Parathyroid adenoma (tissue), 2 donors: ENCODE measurements at regions not wholly inside any gene's neighbourhood (a gene's known extent, or its start where the extent isn't known, plus 50 kb on each side); places are given as distances from the start of the nearest gene placed in this dataset.

Source experiments
- H2AFZ ChIP-seq: fragments of 300-600 bp; sonication (generic); one replicate; pipeline ENCODE4 v1.7.0; 2017; ENCODE audit warnings: antibody characterized with exemption, mild to moderate bottlenecking
- H3K27ac ChIP-seq: fragments of 300-600 bp; sonication (generic); one replicate; pipeline ENCODE4 v1.7.0; 2017
- H3K27me3 ChIP-seq: fragments of 300-600 bp; sonication (generic); one replicate; pipeline ENCODE4 v1.7.0; 2017; ENCODE audit warnings: low read length; ENCODE audit not compliant: control insufficient read depth, insufficient read depth
- H3K36me3 ChIP-seq: fragments of 300-600 bp; sonication (generic); one replicate; pipeline ENCODE4 v1.7.0; 2017; ENCODE audit warnings: low read length; ENCODE audit not compliant: control insufficient read depth, insufficient read depth
- H3K4me1 ChIP-seq: fragments of 300-600 bp; sonication (generic); one replicate; pipeline ENCODE4 v1.7.0; 2017; ENCODE audit warnings: control low read depth
- H3K4me2 ChIP-seq: fragments of 300-600 bp; sonication (generic); one replicate; pipeline ENCODE4 v1.7.0; 2017; ENCODE audit warnings: low read length
- H3K4me3 ChIP-seq: fragments of 300-600 bp; sonication (generic); one replicate; pipeline ENCODE4 v1.7.0; 2017; ENCODE audit warnings: low read depth, low read length
- H3K79me2 ChIP-seq: fragments of 300-600 bp; sonication (generic); one replicate; pipeline ENCODE4 v1.7.0; 2017; ENCODE audit warnings: control low read depth
- H3K9ac ChIP-seq: fragments of 300-600 bp; sonication (generic); one replicate; pipeline ENCODE4 v1.7.0; 2017; ENCODE audit warnings: mild to moderate bottlenecking
- H3K9me3 ChIP-seq: fragments of 300-600 bp; sonication (generic); one replicate; pipeline ENCODE4 v1.7.0; 2017; ENCODE audit warnings: low read length; ENCODE audit not compliant: control insufficient read depth
- TF ChIP-seq, protein P1 (sequence below): fragments of 300-600 bp; sonication (generic); IDR thresholded peaks from one replicate; pipeline ENCODE4 v1.7.0; 2017; ENCODE audit warnings: antibody characterized with exemption, mild to moderate bottlenecking
- donor health status: primary hyperparathyroidism.

DNA sequence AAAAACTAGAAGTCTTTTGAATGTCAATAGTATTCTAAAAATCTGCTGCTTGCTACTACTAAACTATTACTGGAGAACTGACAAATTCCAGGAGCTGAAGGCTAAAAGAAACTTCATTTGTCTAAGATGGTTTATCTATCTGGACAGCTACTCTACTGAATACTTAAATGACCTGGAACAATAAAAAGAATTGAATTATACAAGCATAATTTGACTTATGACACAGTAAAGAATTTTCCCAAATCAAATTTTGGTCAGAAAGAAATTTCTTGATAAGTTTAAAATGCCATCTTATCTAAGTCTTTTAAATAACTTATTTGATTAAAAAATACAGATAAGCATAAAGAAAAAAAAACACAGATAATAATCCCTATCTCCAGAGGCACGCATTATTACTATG lies 80.2 kb upstream of the ITGA4 start:
- H3K4me1 ChIP-seq = no peaks in the 10 kb centered on the region
- H3K27me3 ChIP-seq = no peaks in the 10 kb centered on the region
- TF ChIP-seq, protein P1, sequence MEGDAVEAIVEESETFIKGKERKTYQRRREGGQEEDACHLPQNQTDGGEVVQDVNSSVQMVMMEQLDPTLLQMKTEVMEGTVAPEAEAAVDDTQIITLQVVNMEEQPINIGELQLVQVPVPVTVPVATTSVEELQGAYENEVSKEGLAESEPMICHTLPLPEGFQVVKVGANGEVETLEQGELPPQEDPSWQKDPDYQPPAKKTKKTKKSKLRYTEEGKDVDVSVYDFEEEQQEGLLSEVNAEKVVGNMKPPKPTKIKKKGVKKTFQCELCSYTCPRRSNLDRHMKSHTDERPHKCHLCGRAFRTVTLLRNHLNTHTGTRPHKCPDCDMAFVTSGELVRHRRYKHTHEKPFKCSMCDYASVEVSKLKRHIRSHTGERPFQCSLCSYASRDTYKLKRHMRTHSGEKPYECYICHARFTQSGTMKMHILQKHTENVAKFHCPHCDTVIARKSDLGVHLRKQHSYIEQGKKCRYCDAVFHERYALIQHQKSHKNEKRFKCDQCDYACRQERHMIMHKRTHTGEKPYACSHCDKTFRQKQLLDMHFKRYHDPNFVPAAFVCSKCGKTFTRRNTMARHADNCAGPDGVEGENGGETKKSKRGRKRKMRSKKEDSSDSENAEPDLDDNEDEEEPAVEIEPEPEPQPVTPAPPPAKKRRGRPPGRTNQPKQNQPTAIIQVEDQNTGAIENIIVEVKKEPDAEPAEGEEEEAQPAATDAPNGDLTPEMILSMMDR = no peak
- no peak overlapping the region for H3K4me3 ChIP-seq
- no peaks in the 10 kb centered on the region for H3K9me3 ChIP-seq
- H3K36me3 ChIP-seq = no peaks in the 10 kb centered on the region
- H3K79me2 ChIP-seq = no peaks in the 10 kb centered on the region
- no peak overlapping the region for H3K27ac ChIP-seq
- no peak overlapping the region for H3K9ac ChIP-seq
- no peak overlapping the region for H2AFZ ChIP-seq
- H3K4me2 ChIP-seq = no peak overlapping the region

DNA sequence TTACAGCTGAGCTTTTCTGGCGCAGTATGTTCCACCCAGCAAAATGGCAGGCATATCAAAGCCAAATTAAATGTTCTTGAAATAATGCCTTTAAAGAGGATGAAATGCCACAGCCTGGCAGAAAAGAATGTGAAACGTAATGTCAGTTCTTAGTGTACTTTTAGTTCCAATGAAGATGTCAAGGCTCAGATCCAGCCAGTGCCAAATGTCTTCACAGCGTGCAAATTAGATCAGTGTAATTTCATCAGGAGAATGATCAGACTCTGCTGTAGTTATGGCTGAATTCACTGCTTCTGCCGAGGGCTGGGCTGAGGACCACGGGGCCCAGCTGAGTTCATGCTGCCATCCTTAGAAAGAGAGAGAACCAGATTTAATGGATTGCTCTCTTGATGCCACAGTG lies 78.7 kb upstream of the ITGA4 start:
- Histone ChIP-seq H3K4me2 (no peak overlapping the region), H3K27me3 (no peaks in the 10 kb centered on the region), H3K9me3 (no peaks in the 10 kb centered on the region), H3K27ac (no peak overlapping the region), H3K4me3 (no peak overlapping the region), H3K4me1 (no peaks in the 10 kb centered on the region), H2AFZ (no peak overlapping the region), H3K36me3 (no peaks in the 10 kb centered on the region), H3K79me2 (no peaks in the 10 kb centered on the region), H3K9ac (no peak overlapping the region)
- TF ChIP-seq, protein P1 = no peak

DNA sequence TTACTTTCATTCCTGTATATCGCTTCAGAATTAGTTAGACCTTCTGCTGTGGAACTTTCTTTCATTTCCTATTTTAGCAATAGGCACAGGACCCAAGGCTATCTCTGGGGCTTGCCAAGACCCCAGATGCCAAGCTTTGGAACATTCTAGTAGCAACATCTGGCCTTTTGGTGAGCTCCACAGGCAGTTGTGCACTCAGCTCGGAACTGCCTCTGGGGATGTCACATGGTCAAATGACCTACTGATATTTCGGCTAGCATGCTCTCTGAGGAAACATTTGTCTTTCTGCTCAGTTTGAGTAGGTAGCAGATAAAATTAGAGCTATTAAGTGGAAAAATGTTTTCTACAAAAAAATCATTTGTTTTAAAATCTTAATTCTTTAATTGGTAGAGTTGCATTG lies 76.6 kb upstream of the ITGA4 start:
- Histone ChIP-seq H3K4me1 (no peaks in the 10 kb centered on the region), H3K4me3 (no peak overlapping the region), H3K9ac (no peak overlapping the region), H3K27ac (no peak overlapping the region), H3K27me3 (no peaks in the 10 kb centered on the region), H3K4me2 (no peak overlapping the region), H2AFZ (no peak overlapping the region), H3K79me2 (no peaks in the 10 kb centered on the region), H3K36me3 (no peaks in the 10 kb centered on the region), H3K9me3 (no peaks in the 10 kb centered on the region)
- TF ChIP-seq, protein P1 = no peak

DNA sequence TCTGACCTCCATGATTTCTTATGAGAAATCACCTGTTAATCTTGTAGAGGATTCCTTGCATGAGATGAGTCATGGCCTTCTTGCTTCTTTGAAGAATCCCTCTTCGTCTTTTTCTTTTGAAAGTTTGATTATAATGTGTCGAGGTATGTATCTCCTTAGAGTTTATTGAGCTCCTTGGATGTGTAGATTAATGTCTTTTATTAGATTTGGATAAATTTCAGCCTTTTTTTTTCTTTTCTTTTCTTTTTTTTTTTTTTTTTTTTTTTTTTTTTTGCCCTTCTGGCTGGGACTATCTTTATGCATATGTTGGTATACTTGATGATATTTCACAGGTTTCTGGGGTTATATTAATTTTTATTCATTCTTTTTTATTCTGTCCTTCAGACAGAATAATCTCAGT lies 72.3 kb upstream of the ITGA4 start:
- H2AFZ ChIP-seq = no peak overlapping the region
- H3K9me3 ChIP-seq = no peaks in the 10 kb centered on the region
- no peak overlapping the region for H3K9ac ChIP-seq
- no peaks in the 10 kb centered on the region for H3K79me2 ChIP-seq
- TF ChIP-seq, protein P1 = no peak
- no peak overlapping the region for H3K4me3 ChIP-seq
- no peaks in the 10 kb centered on the region for H3K27me3 ChIP-seq
- H3K27ac ChIP-seq = no peak overlapping the region
- H3K4me1 ChIP-seq = no peaks in the 10 kb centered on the region
- H3K36me3 ChIP-seq = no peaks in the 10 kb centered on the region
- no peak overlapping the region for H3K4me2 ChIP-seq

DNA sequence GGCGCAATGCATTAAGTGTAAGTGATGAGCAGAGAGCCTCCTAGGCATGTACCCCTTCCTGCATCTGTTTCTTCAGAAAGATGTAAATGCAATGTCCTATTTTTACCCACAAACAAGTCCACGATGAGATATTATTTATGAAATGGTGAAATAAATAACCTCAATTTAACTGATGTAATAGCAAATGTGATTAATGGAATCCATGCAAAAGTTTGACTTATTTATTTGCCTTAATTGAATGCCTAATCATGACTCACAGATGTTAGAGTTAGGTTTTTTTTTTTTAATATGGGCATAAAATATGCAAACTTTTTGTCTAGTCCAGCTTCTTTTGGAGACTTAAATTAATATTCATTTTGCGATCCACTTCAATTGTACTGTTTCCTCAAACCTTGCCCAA lies 67.7 kb upstream of the ITGA4 start:
- no peaks in the 10 kb centered on the region for H3K4me1 ChIP-seq
- no peaks in the 10 kb centered on the region for H3K9me3 ChIP-seq
- no peak overlapping the region for H3K9ac ChIP-seq
- no peak overlapping the region for H3K27ac ChIP-seq
- TF ChIP-seq, protein P1 = no peak
- H3K27me3 ChIP-seq = no peaks in the 10 kb centered on the region
- no peaks in the 10 kb centered on the region for H3K79me2 ChIP-seq
- H3K4me3 ChIP-seq = no peak overlapping the region
- no peak overlapping the region for H3K4me2 ChIP-seq
- H3K36me3 ChIP-seq = no peaks in the 10 kb centered on the region
- H2AFZ ChIP-seq = no peak overlapping the region
